ENCODE measurements at regions not wholly inside any gene's neighbourhood (a gene's known extent, or its start where the extent isn't known, plus 50 kb on each side); places are given as distances from the start of the nearest gene placed in this dataset.

GRCh38 chr3:135806317-135806716 is 159.2 kb upstream of the PPP2R3A start:
- no peak for DNase-seq

GRCh38 chr3:135807879-135808278 is 157.6 kb upstream of the PPP2R3A start:
- no peak for DNase-seq

- DNase-seq = no peak
These were observed 156.4 kb upstream of the PPP2R3A start for GRCh38 chr3:135809021-135809634.

- DNase-seq = no peak
These were observed 153.9 kb upstream of the PPP2R3A start for GRCh38 chr3:135811651-135812050.

GRCh38 chr3:135812057-135812456 is 153.5 kb upstream of the PPP2R3A start:
- no peak for DNase-seq

GRCh38 chr3:135834465-135834864 is 131.1 kb upstream of the PPP2R3A start:
- no peak for DNase-seq

- no peak for DNase-seq
These were observed 127.4 kb upstream of the PPP2R3A start for GRCh38 chr3:135837977-135838631.

- no peak for DNase-seq
These were observed 125.1 kb upstream of the PPP2R3A start for GRCh38 chr3:135840436-135840835.

GRCh38 chr3:135844386-135844785 is 121.1 kb upstream of the PPP2R3A start:
- DNase-seq = no peak

- DNase-seq = no peak
These were observed 117.5 kb upstream of the PPP2R3A start for GRCh38 chr3:135848051-135848450.

- no peak for DNase-seq
These were observed 115.7 kb upstream of the PPP2R3A start for GRCh38 chr3:135849827-135850226.

GRCh38 chr3:135851201-135852081 is 114.1 kb upstream of the PPP2R3A start:
- DNase-seq = no peak

GRCh38 chr3:135853981-135854380 is 111.5 kb upstream of the PPP2R3A start:
- DNase-seq = no peak

- no peak for DNase-seq
These were observed 104.8 kb upstream of the PPP2R3A start for GRCh38 chr3:135860761-135861160.

GRCh38 chr3:135862361-135862760 is 103.2 kb upstream of the PPP2R3A start:
- no peak for DNase-seq

- no peak for DNase-seq
These were observed 101.5 kb upstream of the PPP2R3A start for GRCh38 chr3:135864060-135864459.

GRCh38 chr3:135865085-135865484 is 100.4 kb upstream of the PPP2R3A start:
- DNase-seq = no peak

- DNase-seq = no peak
These were observed 100.0 kb upstream of the PPP2R3A start for GRCh38 chr3:135865553-135865952.

- DNase-seq = no peak
These were observed 97.6 kb upstream of the PPP2R3A start for GRCh38 chr3:135867911-135868310.

GRCh38 chr3:135868801-135869200 is 96.7 kb upstream of the PPP2R3A start:
- DNase-seq = no peak

- DNase-seq = no peak
These were observed 96.0 kb upstream of the PPP2R3A start for GRCh38 chr3:135869439-135870105.

- DNase-seq = no peak
These were observed 94.2 kb upstream of the PPP2R3A start for GRCh38 chr3:135871311-135871710.

GRCh38 chr3:135874035-135874434 is 91.5 kb upstream of the PPP2R3A start:
- DNase-seq = no peak
